ENCODE measurements at regions not wholly inside any gene's neighbourhood (a gene's known extent, or its start where the extent isn't known, plus 50 kb on each side); places are given as distances from the start of the nearest gene placed in this dataset.

DNA sequence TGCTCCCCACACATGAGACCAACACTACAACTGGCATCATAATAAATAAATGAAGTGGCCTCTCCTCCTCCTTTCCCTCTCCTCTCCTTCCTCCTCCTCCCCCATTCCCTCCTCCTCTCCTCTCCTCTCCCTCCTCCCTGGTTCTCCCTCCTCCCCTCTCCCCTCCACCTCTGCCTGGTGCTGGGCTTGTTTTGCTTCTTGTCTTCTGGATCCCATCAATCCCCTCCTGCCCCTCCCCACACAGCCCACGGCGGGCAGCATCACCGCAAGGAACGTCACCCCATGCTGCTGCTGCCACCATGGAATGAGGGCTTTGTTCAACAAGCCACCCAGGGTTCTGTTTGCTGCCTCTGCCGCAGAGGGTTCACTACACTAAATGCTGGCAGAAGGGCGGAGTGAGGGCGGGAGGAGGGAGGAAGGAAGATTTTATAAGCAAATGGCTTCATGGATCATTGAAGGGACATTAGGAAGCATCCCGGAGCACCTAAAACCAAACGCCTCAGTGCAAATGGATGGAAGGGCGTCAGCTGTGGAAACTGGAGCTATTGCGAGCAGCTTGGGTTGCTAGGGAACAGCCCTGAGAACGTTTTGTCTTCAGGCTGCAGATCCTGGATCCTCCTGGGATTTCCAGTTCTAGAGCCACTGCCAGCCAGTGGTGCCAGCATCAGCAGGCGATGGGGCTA lies 379.7 kb upstream of the ZMIZ1 start:
- no peak for TF ChIP-seq SIN3A (IDR thresholded peaks at IDR 0.05; ENCODE audit: borderline replicate concordance, insufficient read depth, low read length)
- TF ChIP-seq, protein P1, sequence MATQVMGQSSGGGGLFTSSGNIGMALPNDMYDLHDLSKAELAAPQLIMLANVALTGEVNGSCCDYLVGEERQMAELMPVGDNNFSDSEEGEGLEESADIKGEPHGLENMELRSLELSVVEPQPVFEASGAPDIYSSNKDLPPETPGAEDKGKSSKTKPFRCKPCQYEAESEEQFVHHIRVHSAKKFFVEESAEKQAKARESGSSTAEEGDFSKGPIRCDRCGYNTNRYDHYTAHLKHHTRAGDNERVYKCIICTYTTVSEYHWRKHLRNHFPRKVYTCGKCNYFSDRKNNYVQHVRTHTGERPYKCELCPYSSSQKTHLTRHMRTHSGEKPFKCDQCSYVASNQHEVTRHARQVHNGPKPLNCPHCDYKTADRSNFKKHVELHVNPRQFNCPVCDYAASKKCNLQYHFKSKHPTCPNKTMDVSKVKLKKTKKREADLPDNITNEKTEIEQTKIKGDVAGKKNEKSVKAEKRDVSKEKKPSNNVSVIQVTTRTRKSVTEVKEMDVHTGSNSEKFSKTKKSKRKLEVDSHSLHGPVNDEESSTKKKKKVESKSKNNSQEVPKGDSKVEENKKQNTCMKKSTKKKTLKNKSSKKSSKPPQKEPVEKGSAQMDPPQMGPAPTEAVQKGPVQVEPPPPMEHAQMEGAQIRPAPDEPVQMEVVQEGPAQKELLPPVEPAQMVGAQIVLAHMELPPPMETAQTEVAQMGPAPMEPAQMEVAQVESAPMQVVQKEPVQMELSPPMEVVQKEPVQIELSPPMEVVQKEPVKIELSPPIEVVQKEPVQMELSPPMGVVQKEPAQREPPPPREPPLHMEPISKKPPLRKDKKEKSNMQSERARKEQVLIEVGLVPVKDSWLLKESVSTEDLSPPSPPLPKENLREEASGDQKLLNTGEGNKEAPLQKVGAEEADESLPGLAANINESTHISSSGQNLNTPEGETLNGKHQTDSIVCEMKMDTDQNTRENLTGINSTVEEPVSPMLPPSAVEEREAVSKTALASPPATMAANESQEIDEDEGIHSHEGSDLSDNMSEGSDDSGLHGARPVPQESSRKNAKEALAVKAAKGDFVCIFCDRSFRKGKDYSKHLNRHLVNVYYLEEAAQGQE (IDR thresholded peaks at IDR 0.05; ENCODE audit: insufficient read depth in 1 of 2, low read depth in 2 of 2, low read length in 2 of 2): no peak
- TF ChIP-seq POLR2AphosphoS5 (IDR thresholded peaks at IDR 0.05; ENCODE audit: low read depth, low read length): no peak
